KMS-11 (cell line): ENCODE measurements at regions not wholly inside any gene's neighbourhood (a gene's known extent, or its start where the extent isn't known, plus 50 kb on each side); places are given as distances from the start of the nearest gene placed in this dataset.

ENCODE experiments used
- H2AFZ ChIP-seq: fragments of 200-600 bp; sonication (generic); 2 replicates; pipeline ENCODE4 v1.6.1; 2016; ENCODE audit warnings: antibody characterized with exemption, mixed run types, low read depth
- H3K27ac ChIP-seq: fragments of 200-600 bp; sonication (generic); 2 replicates; pipeline ENCODE4 v1.6.1; 2016; ENCODE audit warnings: mild to moderate bottlenecking, mixed run types
- H3K27me3 ChIP-seq: fragments of 200-600 bp; sonication (generic); 2 replicates; pipeline ENCODE4 v1.6.1; 2017; ENCODE audit warnings: mild to moderate bottlenecking, low read depth, mixed run types, moderate library complexity; ENCODE audit not compliant: insufficient read depth
- H3K36me3 ChIP-seq: fragments of 200-600 bp; sonication (generic); 2 replicates; pipeline ENCODE4 v1.6.1; 2017; ENCODE audit warnings: mild to moderate bottlenecking, mixed run types; ENCODE audit not compliant: insufficient read depth
- H3K4me1 ChIP-seq: fragments of 200-600 bp; sonication (generic); 2 replicates; pipeline ENCODE4 v1.6.1; 2016; ENCODE audit warnings: mild to moderate bottlenecking, low read depth, mixed run types; ENCODE audit not compliant: poor library complexity, severe bottlenecking
- H3K4me2 ChIP-seq: fragments of 200-600 bp; sonication (generic); 2 replicates; pipeline ENCODE4 v1.7.0; 2016; ENCODE audit warnings: mild to moderate bottlenecking, mixed run types
- H3K4me3 ChIP-seq: fragments of 200-600 bp; sonication (generic); IDR thresholded peaks from 2 replicates; pipeline ENCODE4 v1.6.1; 2017; ENCODE audit warnings: low read depth, low read length, mixed read lengths; ENCODE audit not compliant: insufficient read depth
- H3K79me2 ChIP-seq: fragments of 200-600 bp; sonication (generic); 2 replicates; pipeline ENCODE4 v1.6.1; 2016; ENCODE audit warnings: low read depth, mixed run types; ENCODE audit not compliant: insufficient read depth
- H3K9ac ChIP-seq: fragments of 200-600 bp; sonication (generic); 2 replicates; pipeline ENCODE4 v1.6.1; 2016; ENCODE audit warnings: mild to moderate bottlenecking, mixed run types
- H4K20me1 ChIP-seq: fragments of 200-600 bp; sonication (generic); 2 replicates; pipeline ENCODE4 v1.6.1; 2016; ENCODE audit warnings: mild to moderate bottlenecking, mixed run types; ENCODE audit not compliant: insufficient read depth
- CTCF ChIP-seq: fragments of 200-600 bp; sonication (generic); conservative IDR thresholded peaks from 2 replicates; pipeline ENCODE4 v1.6.1; 2017; ENCODE audit warnings: low read depth, mild to moderate bottlenecking, antibody characterized with exemption, low read length, moderate library complexity, mixed read lengths

- TF ChIP-seq CTCF, result no peak
- H3K27ac ChIP-seq, result no peak overlapping the region
- no peak overlapping the region for H3K4me2 ChIP-seq
- H3K36me3 ChIP-seq, result no peaks in the 10 kb centered on the region
- no peak overlapping the region for H3K9ac ChIP-seq
- no peaks in the 10 kb centered on the region for H3K79me2 ChIP-seq
- H3K27me3 ChIP-seq, result no peaks in the 10 kb centered on the region
- H3K4me1 ChIP-seq, result no peaks in the 10 kb centered on the region
- H4K20me1 ChIP-seq, result no peaks in the 10 kb centered on the region
- H2AFZ ChIP-seq, result no peak overlapping the region
- no peak overlapping the region for H3K4me3 ChIP-seq
These were observed 816.5 kb upstream of the GJE1 start for GRCh38 chr6:141316236-141316635.

- Histone ChIP-seq H3K9ac (no peak overlapping the region), H3K4me3 (no peak overlapping the region), H3K27ac (no peak overlapping the region), H3K4me2 (no peak overlapping the region), H3K4me1 (no peaks in the 10 kb centered on the region), H4K20me1 (no peaks in the 10 kb centered on the region), H3K27me3 (no peaks in the 10 kb centered on the region), H3K79me2 (no peaks in the 10 kb centered on the region), H2AFZ (no peak overlapping the region), H3K36me3 (no peaks in the 10 kb centered on the region)
- TF ChIP-seq CTCF, result no peak
These were observed 818.7 kb upstream of the GJE1 start for GRCh38 chr6:141313986-141314385.

- Histone ChIP-seq H3K27ac (no peak overlapping the region), H3K27me3 (no peaks in the 10 kb centered on the region), H3K4me1 (no peaks in the 10 kb centered on the region), H3K9ac (no peak overlapping the region), H4K20me1 (no peaks in the 10 kb centered on the region), H2AFZ (no peak overlapping the region), H3K4me3 (no peak overlapping the region), H3K36me3 (no peaks in the 10 kb centered on the region), H3K4me2 (no peak overlapping the region), H3K79me2 (no peaks in the 10 kb centered on the region)
- TF ChIP-seq CTCF, result no peak
These were observed 823.4 kb upstream of the GJE1 start for GRCh38 chr6:141309295-141309694.

DNA sequence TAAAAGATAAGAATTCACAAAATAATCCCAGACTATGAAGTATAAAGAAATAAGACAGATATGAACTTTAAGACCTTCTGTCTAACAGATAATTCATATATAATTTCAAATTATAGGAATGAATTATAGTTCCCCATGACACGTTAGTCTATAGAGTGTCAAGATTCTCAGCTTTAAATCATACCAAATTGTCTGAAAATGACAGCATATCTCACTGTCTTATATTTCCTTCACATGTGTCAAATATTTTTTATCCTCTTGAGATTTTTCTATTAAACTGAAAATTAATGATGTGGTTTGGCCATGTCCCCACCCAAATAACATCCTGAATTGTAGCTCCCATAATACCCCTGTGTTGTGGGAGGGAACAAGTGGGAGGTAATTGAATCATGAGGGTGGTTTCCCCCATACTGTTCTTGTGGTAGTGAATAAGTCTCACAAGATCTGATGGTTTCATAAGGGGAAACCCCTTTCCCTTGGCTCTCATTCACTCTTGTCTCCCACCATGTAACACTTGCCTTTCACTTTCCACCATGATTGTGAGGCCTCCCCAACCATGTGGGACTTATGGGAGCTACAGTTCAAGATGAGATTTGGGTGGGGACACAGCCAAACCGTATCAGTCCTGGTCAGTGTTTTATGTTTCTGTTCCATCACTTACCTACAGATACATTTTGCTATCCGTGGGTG is 825.3 kb upstream of the GJE1 start:
- Histone ChIP-seq H3K4me3 (no peak overlapping the region), H3K79me2 (no peaks in the 10 kb centered on the region), H3K4me1 (no peaks in the 10 kb centered on the region), H3K36me3 (no peaks in the 10 kb centered on the region), H2AFZ (no peak overlapping the region), H3K4me2 (no peak overlapping the region), H3K27ac (no peak overlapping the region), H3K27me3 (no peaks in the 10 kb centered on the region), H4K20me1 (no peaks in the 10 kb centered on the region), H3K9ac (no peak overlapping the region)
- TF ChIP-seq CTCF, result no peak
